Stimulated activated CD8-positive, alpha-beta memory T cell treated with anti-CD3 and anti-CD28 coated beads, Interleukin-15, amount 100 ng/mL, for 48 hours (primary cell): ENCODE measurements at regions not wholly inside any gene's neighbourhood (a gene's known extent, or its start where the extent isn't known, plus 50 kb on each side); places are given as distances from the start of the nearest gene placed in this dataset.

Experiments used
- DNase-seq, 2 donors: peaks; one replicate each; pipeline ENCODE4 v3.0.0-alpha.2; 2020; ENCODE audit warnings: low read depth in 2 of 2

- no peak for DNase-seq
Measured at GRCh38 chr5:112656451-112656850, 81.2 kb upstream of the APC start.

DNA sequence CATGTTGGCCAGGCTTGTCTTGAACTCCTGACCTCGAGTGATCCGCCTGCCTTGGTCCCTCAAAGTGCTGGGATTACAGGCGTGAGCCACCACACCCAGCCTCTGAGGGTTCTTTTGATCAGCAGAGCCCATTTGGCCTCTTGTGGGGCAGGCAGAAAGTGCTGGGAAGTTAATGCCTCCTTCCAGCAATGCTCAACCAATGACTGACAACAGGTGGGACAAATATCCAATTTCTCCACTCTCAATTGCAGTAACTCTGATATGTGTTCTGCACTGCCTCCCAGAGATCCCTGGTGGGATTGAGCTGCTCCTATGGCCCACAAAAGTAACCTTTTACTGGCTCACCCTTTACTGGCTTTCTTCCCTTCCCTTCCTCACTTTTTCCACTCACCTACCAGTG, 79.9 kb upstream of the APC start:
- DNase-seq = no peak

- no peak for DNase-seq
Measured at GRCh38 chr5:112660359-112660758, 77.3 kb upstream of the APC start.

- no peak for DNase-seq
Measured at GRCh38 chr5:112663146-112663545, 74.5 kb upstream of the APC start.

DNA sequence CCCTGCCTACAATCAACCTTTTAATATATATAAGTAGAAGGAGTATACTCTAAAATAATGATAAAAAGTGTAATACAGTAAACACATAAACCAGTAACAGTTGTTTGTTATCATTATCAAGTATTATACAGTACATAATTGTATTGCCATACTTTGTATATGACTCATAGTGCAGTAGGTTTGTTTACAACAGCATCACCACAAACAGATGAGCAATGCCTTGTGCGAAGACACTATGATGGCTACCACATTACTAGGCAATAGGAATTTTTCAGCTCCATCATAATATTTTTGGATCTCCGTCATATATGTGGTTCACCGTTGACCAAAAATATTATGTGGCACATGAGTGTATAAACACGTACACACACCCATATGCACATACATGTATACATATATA, 69.7 kb upstream of the APC start:
- no peak for DNase-seq

- DNase-seq = no peak
Measured at GRCh38 chr5:112668911-112669310, 68.8 kb upstream of the APC start.

GRCh38 chr5:112669328-112669963, 68.2 kb upstream of the APC start:
- no peak for DNase-seq

DNA sequence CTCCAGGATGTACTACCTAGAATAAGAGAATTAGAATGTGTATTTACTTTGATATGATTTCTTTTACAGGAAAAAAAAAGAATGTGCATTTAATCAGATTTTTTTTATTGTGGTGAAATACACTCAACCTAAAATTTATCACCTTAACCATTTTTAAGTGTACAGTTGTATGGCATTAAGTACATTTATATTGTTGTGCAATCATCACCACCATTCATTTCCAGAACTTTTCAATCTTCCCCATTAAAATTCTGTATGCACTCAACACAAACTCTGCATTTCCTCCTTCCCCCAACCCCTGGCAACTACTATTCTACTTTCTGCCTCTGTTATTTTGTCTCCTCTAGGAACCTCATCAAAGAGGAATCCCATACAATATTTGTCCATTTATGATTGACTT, 66.0 kb upstream of the APC start:
- no peak for DNase-seq

- DNase-seq = no peak
Measured at GRCh38 chr5:112681481-112681908, 56.2 kb upstream of the APC start.

GRCh38 chr5:112682621-112683061, 55.0 kb upstream of the APC start:
- no peak for DNase-seq

DNA sequence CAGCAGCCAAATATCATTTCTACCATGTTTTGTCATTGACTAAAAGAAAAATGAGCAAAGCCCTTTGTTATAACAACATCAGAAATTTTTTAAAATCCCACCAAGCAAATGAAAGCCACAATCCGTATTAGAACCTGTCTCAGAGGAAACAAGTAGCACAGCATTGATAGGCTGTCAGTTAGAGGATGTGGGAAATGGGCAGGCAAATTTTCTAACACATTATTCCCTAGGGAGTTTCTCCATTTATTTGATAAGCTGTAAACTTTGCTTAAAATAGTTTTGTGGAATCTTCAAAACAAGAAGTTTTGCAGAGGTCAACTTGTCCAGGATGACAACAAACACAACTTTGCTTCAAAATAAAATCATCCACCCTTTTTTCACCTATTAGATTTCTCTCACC, 53.6 kb upstream of the APC start:
- DNase-seq = no peak

GRCh38 chr5:112684737-112685136, 52.9 kb upstream of the APC start:
- no peak for DNase-seq

- DNase-seq = no peak
Measured at GRCh38 chr5:112685386-112685785, 52.3 kb upstream of the APC start.

DNA sequence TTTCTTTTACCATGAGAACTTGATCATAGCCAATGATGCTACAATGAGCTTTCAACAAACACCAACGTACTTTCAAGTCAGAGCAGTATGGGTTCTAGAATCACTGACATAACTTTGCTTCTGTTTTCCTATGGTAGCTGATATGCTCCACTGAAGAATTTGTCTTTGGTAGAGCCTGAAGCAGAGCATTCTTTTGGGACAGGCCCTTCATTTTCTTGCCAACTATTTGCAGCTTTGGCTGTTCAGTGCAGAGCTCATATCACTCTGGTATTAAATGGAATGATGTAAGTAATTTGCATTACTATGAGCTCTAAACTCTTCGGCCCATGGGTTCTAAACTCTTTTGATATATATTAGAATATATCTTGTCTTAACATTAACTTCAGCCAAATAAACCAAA, 51.8 kb upstream of the APC start:
- no peak for DNase-seq

GRCh38 chr5:112686675-112687074, 51.0 kb upstream of the APC start:
- DNase-seq = no peak

DNA sequence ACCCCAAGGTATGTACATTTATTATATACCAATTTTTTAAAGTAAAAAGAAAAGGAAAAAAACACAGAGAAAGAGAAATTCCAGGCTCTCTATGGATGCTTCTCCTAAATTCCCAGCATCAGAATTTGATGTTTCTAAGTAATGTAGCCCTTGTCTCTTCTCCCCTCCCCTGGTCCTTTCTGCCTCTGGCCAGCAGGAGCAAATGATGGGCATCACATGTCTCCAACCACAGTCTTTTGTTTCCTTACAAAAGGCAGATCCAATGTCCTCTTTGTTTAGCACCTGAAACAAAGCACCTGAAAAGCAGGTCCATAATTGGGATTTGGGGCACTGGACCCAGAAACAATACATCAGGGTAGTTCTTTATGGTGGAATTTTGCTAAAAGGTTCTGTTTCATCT, 50.4 kb upstream of the APC start:
- DNase-seq = no peak
